NB4 (cell line): ENCODE measurements at regions not wholly inside any gene's neighbourhood (a gene's known extent, or its start where the extent isn't known, plus 50 kb on each side); places are given as distances from the start of the nearest gene placed in this dataset.

Experiments
- DNase-seq: peaks from one replicate; pipeline ENCODE4 v3.0.0; 2010; ENCODE audit warnings: low read depth
- H3K4me3 ChIP-seq: one replicate; pipeline ENCODE4 v1.5.1; 2011; ENCODE audit warnings: mild to moderate bottlenecking, low read depth, low read length, moderate library complexity
- CTCF ChIP-seq: IDR thresholded peaks from one replicate; pipeline ENCODE4 v1.5.1; 2012; ENCODE audit warnings: low read depth, low read length
- MAX ChIP-seq: IDR thresholded peaks from 2 replicates; pipeline ENCODE4 v1.6.1; 2011; ENCODE audit warnings: low read depth, low read length
- MYC ChIP-seq: IDR thresholded peaks from 2 replicates; pipeline ENCODE4 v1.6.1; 2011; ENCODE audit warnings: low read depth, low read length
- POLR2A ChIP-seq: IDR thresholded peaks from 2 replicates; pipeline ENCODE4 v1.6.1; 2011; ENCODE audit warnings: mild to moderate bottlenecking; ENCODE audit not compliant: insufficient read length; ENCODE audit errors: extremely low read depth

GRCh38 chr19:30752201-30752600 lies 380.0 kb downstream of the ZNF536 start:
- TF ChIP-seq MAX = no peak
- TF ChIP-seq MYC = no peak
- no peak for TF ChIP-seq POLR2A
- TF ChIP-seq CTCF = no peak
- DNase-seq = no peak
- no peak overlapping the region for H3K4me3 ChIP-seq

DNA sequence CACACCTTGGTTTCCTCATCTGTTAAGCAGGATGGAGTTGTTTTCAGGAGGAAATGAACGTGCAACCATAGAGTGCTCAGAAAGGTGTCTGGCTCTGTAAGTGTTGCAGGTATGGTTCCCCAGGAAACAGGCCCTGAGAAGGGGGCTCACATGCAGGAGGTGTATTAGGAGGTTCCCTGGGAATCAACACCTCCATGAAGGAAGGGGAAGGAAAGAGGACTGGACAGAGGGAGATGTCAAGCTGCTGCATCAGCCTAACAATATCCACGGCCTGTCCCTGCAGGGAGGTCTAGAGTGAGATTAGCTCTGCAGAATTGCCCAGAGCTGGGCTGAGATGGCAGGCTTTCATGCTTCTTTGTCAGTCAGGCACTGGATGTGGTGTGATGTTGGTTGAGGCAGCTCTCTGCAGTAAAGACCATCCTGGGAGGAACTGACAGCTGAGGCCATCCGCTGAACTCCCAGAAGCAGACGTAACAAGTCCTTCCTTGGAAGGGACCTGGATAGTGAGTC lies 373.3 kb downstream of the ZNF536 start:
- no peak overlapping the region for H3K4me3 ChIP-seq
- no peak for DNase-seq
- TF ChIP-seq MAX (no peak), CTCF (no peak), MYC (no peak), POLR2A (no peak)

GRCh38 chr19:30744741-30745475 lies 372.7 kb downstream of the ZNF536 start:
- no peak for DNase-seq
- H3K4me3 ChIP-seq = no peak overlapping the region
- TF ChIP-seq POLR2A = no peak
- no peak for TF ChIP-seq MYC
- TF ChIP-seq CTCF = no peak
- TF ChIP-seq MAX = no peak

- DNase-seq = no peak
- TF ChIP-seq MYC = no peak
- no peak for TF ChIP-seq CTCF
- TF ChIP-seq POLR2A = no peak
- no peak for TF ChIP-seq MAX
- no peak overlapping the region for H3K4me3 ChIP-seq
Measured at GRCh38 chr19:30743702-30744101, 371.5 kb downstream of the ZNF536 start.

GRCh38 chr19:30743011-30743410 lies 370.8 kb downstream of the ZNF536 start:
- TF ChIP-seq POLR2A = no peak
- no peak for TF ChIP-seq MYC
- no peak for TF ChIP-seq MAX
- TF ChIP-seq CTCF = no peak
- H3K4me3 ChIP-seq = no peak overlapping the region
- no peak for DNase-seq
